HG03060 (cell line): ENCODE measurements at regions not wholly inside any gene's neighbourhood (a gene's known extent, or its start where the extent isn't known, plus 50 kb on each side); places are given as distances from the start of the nearest gene placed in this dataset.
"Not testable (repeated sequence)": the region's sequence is repeated elsewhere in the genome, so short reads cannot be mapped to it uniquely, and the experiment has no call there.

ENCODE experiments used
- ATAC-seq: cut with Tn5 transposase; IDR thresholded peaks from one replicate; pipeline ENCODE4 v1.9.1; 2021; ENCODE audit warnings: low read depth, moderate number of reproducible peaks; ENCODE audit not compliant: unreplicated experiment

- ATAC-seq: no peak
These were observed 871.0 kb downstream of the OTOL1 start for GRCh38 chr3:162367429-162368260.

GRCh38 chr3:162368417-162368816 lies 871.8 kb downstream of the OTOL1 start:
- ATAC-seq: no peak

- no peak for ATAC-seq
These were observed 872.7 kb downstream of the OTOL1 start for GRCh38 chr3:162369306-162369705.

GRCh38 chr3:162370141-162370540 lies 873.5 kb downstream of the OTOL1 start:
- ATAC-seq: no peak

GRCh38 chr3:162376761-162377160 lies 880.2 kb downstream of the OTOL1 start:
- ATAC-seq: no peak

GRCh38 chr3:162377608-162378007 lies 881.0 kb downstream of the OTOL1 start:
- ATAC-seq: no peak

GRCh38 chr3:162385387-162385786 lies 888.8 kb downstream of the OTOL1 start:
- ATAC-seq: no peak

GRCh38 chr3:162390891-162391290 lies 894.3 kb downstream of the OTOL1 start:
- no peak for ATAC-seq

- ATAC-seq: no peak
These were observed 894.7 kb downstream of the OTOL1 start for GRCh38 chr3:162391301-162391700.

GRCh38 chr3:162395496-162395895 lies 898.9 kb downstream of the OTOL1 start:
- no peak for ATAC-seq

GRCh38 chr3:162398554-162398953 lies 901.9 kb downstream of the OTOL1 start:
- ATAC-seq: no peak

GRCh38 chr3:162400697-162401096 lies 904.1 kb downstream of the OTOL1 start:
- no peak for ATAC-seq

- ATAC-seq: not testable (repeated sequence)
These were observed 914.9 kb downstream of the OTOL1 start for GRCh38 chr3:162411556-162411955.

GRCh38 chr3:162421721-162422120 lies 925.1 kb downstream of the OTOL1 start:
- ATAC-seq: no peak

GRCh38 chr3:162428192-162428591 lies 931.6 kb downstream of the OTOL1 start:
- no peak for ATAC-seq

- no peak for ATAC-seq
These were observed 939.1 kb downstream of the OTOL1 start for GRCh38 chr3:162435750-162436149.

- ATAC-seq: no peak
These were observed 940.2 kb downstream of the OTOL1 start for GRCh38 chr3:162436826-162437225.

- ATAC-seq: no peak
These were observed 940.9 kb downstream of the OTOL1 start for GRCh38 chr3:162437480-162437879.

GRCh38 chr3:162441716-162442115 lies 945.1 kb downstream of the OTOL1 start:
- no peak for ATAC-seq

GRCh38 chr3:162443376-162443775 lies 946.8 kb downstream of the OTOL1 start:
- no peak for ATAC-seq

GRCh38 chr3:162468791-162469190 lies 972.2 kb downstream of the OTOL1 start:
- ATAC-seq: no peak

- no peak for ATAC-seq
These were observed 990.5 kb downstream of the OTOL1 start for GRCh38 chr3:162487138-162487537.
